ENCODE measurements at regions not wholly inside any gene's neighbourhood (a gene's known extent, or its start where the extent isn't known, plus 50 kb on each side); places are given as distances from the start of the nearest gene placed in this dataset.

DNA sequence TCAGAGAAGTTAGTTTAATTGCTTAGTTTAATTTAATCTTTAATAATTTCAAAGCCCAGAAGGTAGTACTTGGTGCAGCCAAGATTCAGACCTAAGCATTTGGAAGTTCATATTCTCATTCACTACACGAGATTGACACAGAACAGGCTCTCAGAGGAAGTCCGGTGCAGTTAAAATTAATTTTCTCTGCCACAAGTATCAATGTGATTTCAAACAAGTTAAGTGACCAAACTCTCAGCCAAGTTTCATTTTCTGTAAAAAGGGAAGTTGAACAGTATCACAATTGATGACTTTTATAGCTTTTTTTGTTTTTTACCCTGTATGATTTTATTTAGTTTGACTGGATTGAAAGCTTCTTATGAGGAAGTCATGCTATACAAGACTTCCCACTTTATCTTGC is 1494.9 kb upstream of the LRRTM3 start:
- H3K36me3 ChIP-seq (replicated peaks) = no peaks in the 10 kb centered on the region
- no peak for DNase-seq
- H3K27ac ChIP-seq = no peak overlapping the region
- no peak overlapping the region for H3K4me3 ChIP-seq (ENCODE audit: low read depth, low read length)
- in situ Hi-C loops (cut with HindIII; ENCODE audit: low pct_ligation_motif_present, low sequenced_read_pairs) = no loop called here
- TF ChIP-seq, protein P1, sequence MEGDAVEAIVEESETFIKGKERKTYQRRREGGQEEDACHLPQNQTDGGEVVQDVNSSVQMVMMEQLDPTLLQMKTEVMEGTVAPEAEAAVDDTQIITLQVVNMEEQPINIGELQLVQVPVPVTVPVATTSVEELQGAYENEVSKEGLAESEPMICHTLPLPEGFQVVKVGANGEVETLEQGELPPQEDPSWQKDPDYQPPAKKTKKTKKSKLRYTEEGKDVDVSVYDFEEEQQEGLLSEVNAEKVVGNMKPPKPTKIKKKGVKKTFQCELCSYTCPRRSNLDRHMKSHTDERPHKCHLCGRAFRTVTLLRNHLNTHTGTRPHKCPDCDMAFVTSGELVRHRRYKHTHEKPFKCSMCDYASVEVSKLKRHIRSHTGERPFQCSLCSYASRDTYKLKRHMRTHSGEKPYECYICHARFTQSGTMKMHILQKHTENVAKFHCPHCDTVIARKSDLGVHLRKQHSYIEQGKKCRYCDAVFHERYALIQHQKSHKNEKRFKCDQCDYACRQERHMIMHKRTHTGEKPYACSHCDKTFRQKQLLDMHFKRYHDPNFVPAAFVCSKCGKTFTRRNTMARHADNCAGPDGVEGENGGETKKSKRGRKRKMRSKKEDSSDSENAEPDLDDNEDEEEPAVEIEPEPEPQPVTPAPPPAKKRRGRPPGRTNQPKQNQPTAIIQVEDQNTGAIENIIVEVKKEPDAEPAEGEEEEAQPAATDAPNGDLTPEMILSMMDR (IDR thresholded peaks at IDR 0.05; ENCODE audit: low read depth, low read length, missing control alignments) = no peak
- no peaks in the 10 kb centered on the region for H3K27me3 ChIP-seq (replicated peaks)

DNA sequence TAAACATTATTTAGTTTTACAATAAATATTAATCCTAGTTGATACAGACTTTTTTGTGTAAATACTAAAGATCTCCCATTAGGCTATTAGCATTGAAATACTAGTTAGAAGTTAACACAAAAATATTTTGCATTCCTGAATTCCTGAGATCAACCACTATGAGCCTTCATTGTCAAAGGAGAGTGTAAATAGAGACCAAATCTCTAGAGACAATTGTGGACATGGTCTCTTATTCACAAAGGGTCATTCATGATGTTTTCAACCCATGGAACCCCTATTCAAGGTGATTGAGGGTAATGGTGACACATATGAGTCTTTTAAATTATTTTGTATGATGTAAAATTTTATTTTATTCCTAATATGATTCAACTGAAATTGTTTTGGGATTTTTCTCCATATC is 1454.8 kb upstream of the LRRTM3 start:
- Histone ChIP-seq H3K4me3 (ENCODE audit: low read depth, low read length) (no peak overlapping the region), H3K27ac (no peak overlapping the region), H3K27me3 (replicated peaks) (no peaks in the 10 kb centered on the region), H3K36me3 (replicated peaks) (no peaks in the 10 kb centered on the region)
- in situ Hi-C loops (cut with HindIII; ENCODE audit: low pct_ligation_motif_present, low sequenced_read_pairs) = no loop called here
- TF ChIP-seq, protein P1 (IDR thresholded peaks at IDR 0.05; ENCODE audit: low read depth, low read length, missing control alignments) = no peak
- no peak for DNase-seq

DNA sequence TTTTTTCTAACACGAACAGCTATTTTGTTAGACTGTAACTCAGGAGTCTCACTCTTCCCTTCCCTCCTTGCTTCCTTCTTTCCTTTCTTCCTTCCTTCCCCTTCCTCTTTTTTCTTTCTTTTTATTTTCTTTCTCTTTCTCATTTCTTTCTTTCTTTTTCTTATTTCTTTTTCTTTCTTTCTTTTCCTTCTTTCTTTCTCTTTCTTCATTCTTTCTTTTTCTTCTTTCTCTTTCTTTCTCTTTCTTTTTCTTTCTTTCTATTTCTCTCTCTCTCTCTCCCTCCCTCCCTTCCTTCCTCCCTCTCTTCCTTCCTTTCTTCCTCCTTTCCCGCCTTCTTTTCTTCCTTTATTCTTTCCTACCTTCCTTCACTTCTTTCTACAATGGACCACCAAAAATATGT is 1443.0 kb upstream of the LRRTM3 start:
- Histone ChIP-seq H3K4me3 (ENCODE audit: low read depth, low read length) (no peak overlapping the region), H3K27me3 (replicated peaks) (no peaks in the 10 kb centered on the region), H3K27ac (no peak overlapping the region), H3K36me3 (replicated peaks) (no peaks in the 10 kb centered on the region)
- TF ChIP-seq, protein P1 (IDR thresholded peaks at IDR 0.05; ENCODE audit: low read depth, low read length, missing control alignments) = no peak
- no peak for DNase-seq
- in situ Hi-C loops (cut with HindIII; ENCODE audit: low pct_ligation_motif_present, low sequenced_read_pairs) = no loop called here

DNA sequence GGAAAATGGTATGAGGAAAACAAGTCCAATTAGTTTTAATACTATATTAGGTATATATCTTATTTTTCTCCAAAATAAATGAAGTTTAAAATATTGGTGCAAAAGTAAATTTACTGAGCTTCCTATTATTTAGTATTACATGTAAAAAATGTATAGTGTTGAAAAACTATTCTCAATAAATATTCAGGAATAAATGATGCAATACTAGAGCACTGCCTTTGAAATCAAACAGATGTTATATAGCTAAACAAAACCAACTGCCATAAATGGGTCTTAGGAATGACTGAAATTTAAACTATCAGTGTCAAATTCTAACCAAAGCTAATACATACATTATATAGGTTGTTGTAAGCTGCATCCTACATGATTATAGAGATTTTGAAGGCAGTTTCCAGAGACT is 1434.0 kb upstream of the LRRTM3 start:
- H3K4me3 ChIP-seq (ENCODE audit: low read depth, low read length) = no peak overlapping the region
- no peak overlapping the region for H3K27ac ChIP-seq
- H3K27me3 ChIP-seq (replicated peaks) = no peaks in the 10 kb centered on the region
- in situ Hi-C loops (cut with HindIII; ENCODE audit: low pct_ligation_motif_present, low sequenced_read_pairs) = no loop called here
- DNase-seq = no peak
- no peaks in the 10 kb centered on the region for H3K36me3 ChIP-seq (replicated peaks)
- TF ChIP-seq, protein P1 (IDR thresholded peaks at IDR 0.05; ENCODE audit: low read depth, low read length, missing control alignments) = no peak

DNA sequence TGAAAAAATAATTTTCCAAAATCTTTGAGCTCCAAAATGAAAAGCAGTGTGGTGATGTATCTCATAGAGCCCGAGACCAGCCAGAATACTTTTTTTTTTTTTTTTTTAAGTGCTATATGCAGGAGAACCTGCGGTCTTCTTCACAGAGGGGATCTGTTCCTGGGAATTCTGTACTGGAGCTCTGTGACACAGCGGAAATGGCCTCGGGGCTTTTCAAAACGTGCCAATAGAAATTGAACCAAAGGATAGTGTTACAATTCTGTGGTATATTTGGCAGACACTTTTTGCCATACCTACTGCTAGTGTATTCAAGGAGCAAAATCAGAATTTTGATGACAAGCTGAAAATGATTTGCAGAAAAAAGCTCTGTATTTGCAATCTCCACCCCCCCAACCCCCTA is 1429.3 kb upstream of the LRRTM3 start:
- Histone ChIP-seq H3K27me3 (replicated peaks) (no peaks in the 10 kb centered on the region), H3K4me3 (ENCODE audit: low read depth, low read length) (no peak overlapping the region), H3K36me3 (replicated peaks) (no peaks in the 10 kb centered on the region), H3K27ac (no peak overlapping the region)
- in situ Hi-C loops (cut with HindIII; ENCODE audit: low pct_ligation_motif_present, low sequenced_read_pairs) = no loop called here
- TF ChIP-seq, protein P1 (IDR thresholded peaks at IDR 0.05; ENCODE audit: low read depth, low read length, missing control alignments) = no peak
- DNase-seq = no peak

DNA sequence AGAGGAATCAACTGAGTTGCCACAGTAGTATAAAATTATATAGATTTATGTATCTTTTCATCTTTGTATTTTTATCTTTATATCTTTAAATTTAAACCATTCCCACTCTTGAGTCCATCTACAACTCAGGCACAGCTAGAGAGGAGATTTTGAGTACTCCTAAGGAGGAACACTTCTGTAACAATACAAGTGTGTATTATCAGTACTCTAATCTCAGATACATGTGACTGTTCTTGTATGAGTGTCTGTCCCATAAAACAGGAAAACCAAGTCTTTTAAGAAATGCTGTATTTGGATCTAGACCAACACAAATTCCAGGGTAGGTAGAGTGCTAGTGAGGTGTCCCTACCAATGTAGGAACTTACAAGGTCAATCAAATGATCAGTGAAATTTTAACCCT is 1428.0 kb upstream of the LRRTM3 start:
- Histone ChIP-seq H3K27me3 (replicated peaks) (no peaks in the 10 kb centered on the region), H3K27ac (no peak overlapping the region), H3K4me3 (ENCODE audit: low read depth, low read length) (no peak overlapping the region), H3K36me3 (replicated peaks) (no peaks in the 10 kb centered on the region)
- no peak for DNase-seq
- in situ Hi-C loops (cut with HindIII; ENCODE audit: low pct_ligation_motif_present, low sequenced_read_pairs) = no loop called here
- TF ChIP-seq, protein P1 (IDR thresholded peaks at IDR 0.05; ENCODE audit: low read depth, low read length, missing control alignments) = no peak
